Omental fat pad (tissue), 3 donors: ENCODE measurements at regions not wholly inside any gene's neighbourhood (a gene's known extent, or its start where the extent isn't known, plus 50 kb on each side); places are given as distances from the start of the nearest gene placed in this dataset.
"Not testable (repeated sequence)": the region's sequence is repeated elsewhere in the genome, so short reads cannot be mapped to it uniquely, and the experiment has no call there.

Source experiments
- ATAC-seq: fragments of 150-250 bp; one replicate; pipeline ENCODE4 v1.9.1; 2016; ENCODE audit warnings: mild to moderate bottlenecking, moderate library complexity; ENCODE audit not compliant: low FRiP score
- DNase-seq: peaks from one replicate; pipeline ENCODE4 v3.0.0-alpha.2; 2019; ENCODE audit warnings: low spot score
- CTCF ChIP-seq, 3 donors: fragments of 450-650 bp; IDR thresholded peaks; one replicate each; pipeline ENCODE4 v1.5.1; 2016 to 2017; ENCODE audit warnings: antibody characterized with exemption in 3 of 3, mild to moderate bottlenecking in 3 of 3, moderate library complexity in 2 of 3

- no peak for DNase-seq
- TF ChIP-seq CTCF (IDR thresholded peaks at IDR 0.05), result no peak
- ATAC-seq, result no peak
These were observed 890.4 kb downstream of the EFNA5 start for GRCh38 chr5:106780355-106780754.

GRCh38 chr5:106776515-106776914, 894.2 kb downstream of the EFNA5 start:
- not testable (repeated sequence) for DNase-seq, ATAC-seq

DNA sequence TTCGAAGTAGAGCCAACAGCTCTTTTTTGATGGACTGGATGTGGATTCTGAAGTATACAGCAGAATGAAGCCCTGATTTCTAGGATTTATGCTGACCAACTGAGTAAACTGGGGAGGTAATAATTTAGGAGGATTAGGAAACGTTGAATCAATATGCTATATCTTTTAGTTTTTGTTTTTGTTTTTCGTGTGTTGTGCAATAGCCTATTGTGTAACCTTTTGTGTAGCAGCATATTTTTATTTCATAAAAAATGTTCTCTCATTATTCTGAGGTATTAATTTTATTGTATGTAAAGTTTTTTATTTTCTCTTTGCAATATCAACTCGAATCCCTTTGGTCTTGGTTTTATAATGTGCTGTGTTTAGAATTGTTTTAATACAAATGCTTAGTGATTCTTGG, 902.3 kb downstream of the EFNA5 start:
- ATAC-seq (no peak), DNase-seq (no peak)
- TF ChIP-seq CTCF (IDR thresholded peaks at IDR 0.05), result no peak

DNA sequence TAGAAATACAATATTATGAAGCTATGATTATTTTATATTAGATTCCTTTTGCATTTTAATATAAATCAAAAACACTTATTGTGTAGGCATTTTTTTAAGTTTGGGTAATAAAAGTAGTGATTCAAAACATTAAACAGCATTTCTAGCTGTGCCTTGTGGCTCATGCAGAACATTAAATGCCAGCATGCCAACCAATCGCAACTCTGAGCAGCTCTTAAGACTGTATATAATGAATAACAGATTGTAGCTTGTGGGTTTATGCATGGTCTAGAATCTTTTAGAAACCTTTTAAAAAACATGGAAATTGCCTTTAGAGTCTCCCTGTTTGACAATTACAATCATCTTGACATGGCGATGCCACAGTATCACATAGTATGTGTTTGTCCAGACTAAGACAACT, 903.8 kb downstream of the EFNA5 start:
- ATAC-seq (no peak), DNase-seq (no peak)
- TF ChIP-seq CTCF (IDR thresholded peaks at IDR 0.05), result no peak

DNA sequence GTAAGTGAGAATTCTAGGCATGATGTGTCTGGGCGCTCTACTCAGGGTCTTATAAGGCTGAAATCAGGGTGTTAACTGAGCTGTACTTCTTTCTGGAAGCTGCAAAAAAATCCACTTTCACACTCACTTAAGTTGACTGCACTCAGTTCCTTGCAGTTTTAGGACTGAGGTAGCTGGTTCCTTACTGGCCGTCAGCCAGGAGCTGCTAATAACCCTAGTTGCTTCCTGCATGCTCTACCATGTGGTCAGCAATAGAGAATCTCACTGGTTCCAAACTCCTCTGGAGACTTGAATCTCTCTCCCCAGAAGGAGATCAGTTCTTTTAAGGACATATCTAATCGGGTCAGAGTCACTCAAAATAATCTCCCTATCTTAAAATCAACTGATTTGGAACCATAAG, 911.2 kb downstream of the EFNA5 start:
- DNase-seq (no peak), ATAC-seq (no peak)
- TF ChIP-seq CTCF (IDR thresholded peaks at IDR 0.05), result no peak

DNA sequence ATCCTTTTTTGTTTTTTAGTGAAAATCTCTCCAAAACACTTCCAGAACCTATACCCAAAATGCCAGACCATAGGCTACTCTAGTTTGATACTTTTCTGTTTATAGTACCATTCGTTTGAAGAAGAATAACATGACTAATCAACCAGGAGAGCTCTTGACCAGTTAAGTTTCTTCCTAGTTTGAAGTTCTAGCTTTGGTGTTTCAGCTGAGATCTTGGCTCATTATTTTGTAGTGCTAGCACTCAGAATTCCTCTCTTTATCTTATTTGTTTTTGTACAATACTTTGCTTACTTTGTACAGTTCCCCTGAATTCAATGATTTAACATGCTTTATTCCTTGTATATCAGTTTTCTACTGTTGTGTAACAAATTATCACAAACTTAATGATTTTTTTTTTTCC, 911.6 kb downstream of the EFNA5 start:
- ATAC-seq (no peak), DNase-seq (no peak)
- no peak for TF ChIP-seq CTCF (IDR thresholded peaks at IDR 0.05)

DNA sequence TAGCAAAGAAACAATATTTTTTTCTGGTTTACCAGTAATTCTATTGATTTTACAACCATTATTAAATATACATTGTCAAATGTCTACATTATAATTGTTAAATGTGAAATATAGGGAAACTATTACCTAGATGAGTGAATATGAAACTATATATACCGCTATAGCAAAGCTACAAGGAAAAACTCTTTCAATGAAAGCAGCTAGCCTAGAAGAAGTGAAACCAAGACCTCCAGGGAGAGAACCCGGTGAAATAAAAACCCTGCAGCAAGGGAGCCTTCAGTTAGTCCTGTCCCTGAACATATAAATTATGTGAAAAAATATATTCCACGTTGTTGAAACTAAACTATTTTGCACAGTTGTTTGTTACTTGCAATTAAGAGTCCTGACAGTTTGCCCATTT, 913.1 kb downstream of the EFNA5 start:
- TF ChIP-seq CTCF (IDR thresholded peaks at IDR 0.05), result no peak
- ATAC-seq (no peak), DNase-seq (no peak)

GRCh38 chr5:106755789-106756188, 914.9 kb downstream of the EFNA5 start:
- DNase-seq (no peak), ATAC-seq (no peak)
- no peak for TF ChIP-seq CTCF (IDR thresholded peaks at IDR 0.05)
